Stimulated activated CD4-positive, alpha-beta T cell treated with anti-CD3 and anti-CD28 coated beads, Interleukin-2, amount 100 ng/mL, for 24 hours (primary cell): ENCODE measurements at regions not wholly inside any gene's neighbourhood (a gene's known extent, or its start where the extent isn't known, plus 50 kb on each side); places are given as distances from the start of the nearest gene placed in this dataset.

Source experiments
- DNase-seq, 2 donors: peaks; one replicate each; pipeline ENCODE4 v3.0.0-alpha.2; 2020

GRCh38 chr2:52821631-52822030, 946.0 kb upstream of the CHAC2 start:
- no peak for DNase-seq

GRCh38 chr2:52818958-52819357, 948.6 kb upstream of the CHAC2 start:
- DNase-seq, result no peak

- no peak for DNase-seq
Observed at GRCh38 chr2:52810460-52810859, 957.1 kb upstream of the CHAC2 start.

- no peak for DNase-seq
Observed at GRCh38 chr2:52805901-52806410, 961.6 kb upstream of the CHAC2 start.

GRCh38 chr2:52794581-52794980, 973.0 kb upstream of the CHAC2 start:
- no peak for DNase-seq

- no peak for DNase-seq
Observed at GRCh38 chr2:52779446-52779845, 988.2 kb upstream of the CHAC2 start.

GRCh38 chr2:52776571-52776970, 991.0 kb upstream of the CHAC2 start:
- no peak for DNase-seq

GRCh38 chr2:52775674-52776073, 991.9 kb upstream of the CHAC2 start:
- no peak for DNase-seq

- DNase-seq, result no peak
Observed at GRCh38 chr2:52765735-52766134, 1001.9 kb upstream of the CHAC2 start.

- no peak for DNase-seq
Observed at GRCh38 chr2:52749764-52750163, 1017.8 kb upstream of the CHAC2 start.

- no peak for DNase-seq
Observed at GRCh38 chr2:52745144-52745543, 1022.5 kb upstream of the CHAC2 start.

GRCh38 chr2:52732849-52733395, 1034.7 kb upstream of the CHAC2 start:
- no peak for DNase-seq

GRCh38 chr2:52724585-52724984, 1043.0 kb upstream of the CHAC2 start:
- no peak for DNase-seq

GRCh38 chr2:52717836-52718235, 1049.8 kb upstream of the CHAC2 start:
- DNase-seq, result no peak

- DNase-seq, result no peak
Observed at GRCh38 chr2:52710810-52711618, 1056.6 kb upstream of the CHAC2 start.

- DNase-seq, result no peak
Observed at GRCh38 chr2:52704251-52704650, 1063.4 kb upstream of the CHAC2 start.

GRCh38 chr2:52703004-52703403, 1064.6 kb upstream of the CHAC2 start:
- DNase-seq, result no peak

- no peak for DNase-seq
Observed at GRCh38 chr2:52698408-52698807, 1069.2 kb upstream of the CHAC2 start.

- no peak for DNase-seq
Observed at GRCh38 chr2:52697690-52698089, 1069.9 kb upstream of the CHAC2 start.

GRCh38 chr2:52695731-52696130, 1071.9 kb upstream of the CHAC2 start:
- no peak for DNase-seq

GRCh38 chr2:52686935-52687334, 1080.7 kb upstream of the CHAC2 start:
- DNase-seq, result no peak

- no peak for DNase-seq
Observed at GRCh38 chr2:52676056-52676455, 1091.5 kb upstream of the CHAC2 start.

- DNase-seq, result no peak
Observed at GRCh38 chr2:52668724-52669123, 1098.9 kb upstream of the CHAC2 start.

GRCh38 chr2:52659546-52659945, 1108.1 kb upstream of the CHAC2 start:
- no peak for DNase-seq

GRCh38 chr2:52658598-52658997, 1109.0 kb upstream of the CHAC2 start:
- no peak for DNase-seq
